Ecto neural progenitor cell (in vitro differentiated cells): ENCODE measurements at regions not wholly inside any gene's neighbourhood (a gene's known extent, or its start where the extent isn't known, plus 50 kb on each side); places are given as distances from the start of the nearest gene placed in this dataset.
"Not testable (repeated sequence)": the region's sequence is repeated elsewhere in the genome, so short reads cannot be mapped to it uniquely, and the experiment has no call there.

ENCODE experiments used
- DNase-seq: peaks from one replicate; pipeline ENCODE4 v3.0.0-alpha.2; 2018; ENCODE audit warnings: low spot score

- DNase-seq: not testable (repeated sequence)
Observed at GRCh38 chr13:56512336-56512735, 628.4 kb upstream of the PRR20A start.

DNA sequence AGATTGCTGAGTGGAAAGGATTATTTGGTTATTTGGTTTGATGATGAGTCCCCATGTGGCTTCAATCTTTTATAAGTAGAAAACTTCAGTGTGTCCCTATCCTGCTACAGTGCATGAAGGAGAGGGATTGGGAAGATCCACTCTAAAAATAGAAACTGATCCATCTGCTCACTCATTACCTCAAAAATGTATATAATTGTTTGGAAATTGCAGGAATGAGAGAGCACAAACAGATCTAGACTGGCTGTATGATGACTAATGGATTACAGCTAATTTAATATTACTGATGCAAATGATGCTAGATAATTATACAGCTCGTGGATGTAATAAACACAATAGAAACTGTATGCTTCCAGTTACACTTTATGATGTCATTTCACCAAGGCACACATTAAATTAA, 625.3 kb upstream of the PRR20A start:
- no peak for DNase-seq

- no peak for DNase-seq
Observed at GRCh38 chr13:56528040-56528790, 612.5 kb upstream of the PRR20A start.

GRCh38 chr13:56530096-56530495, 610.6 kb upstream of the PRR20A start:
- DNase-seq: no peak

- DNase-seq: not testable (repeated sequence)
Observed at GRCh38 chr13:56547921-56548320, 592.8 kb upstream of the PRR20A start.

DNA sequence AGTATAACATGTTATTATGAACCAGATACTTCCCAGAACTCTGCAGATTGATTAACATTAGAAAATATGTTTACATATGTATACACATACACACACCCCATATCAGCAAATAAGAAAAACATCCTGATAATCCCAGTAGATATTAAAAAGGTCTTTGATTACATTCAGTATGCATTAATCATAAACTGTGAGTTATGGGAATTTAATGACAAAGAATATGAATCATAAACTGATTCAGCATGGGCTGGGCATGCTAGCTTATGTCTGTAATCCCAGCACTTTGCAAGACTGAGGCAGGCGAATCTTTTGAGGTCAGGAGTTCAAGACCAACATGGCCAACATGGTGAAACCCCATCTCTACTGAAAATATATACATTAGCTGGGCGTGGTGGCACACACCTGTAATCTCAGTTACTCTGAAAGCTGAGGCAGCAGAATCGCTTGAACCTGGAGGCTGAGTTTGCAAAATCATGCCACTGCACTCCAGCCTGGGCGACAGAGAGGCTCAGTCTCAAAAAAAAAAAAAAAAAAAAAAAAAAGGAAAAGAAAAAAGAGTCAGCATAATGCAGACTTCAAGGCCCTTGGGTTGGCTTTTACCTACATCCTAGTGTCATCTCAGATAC, 581.9 kb upstream of the PRR20A start:
- no peak for DNase-seq

DNA sequence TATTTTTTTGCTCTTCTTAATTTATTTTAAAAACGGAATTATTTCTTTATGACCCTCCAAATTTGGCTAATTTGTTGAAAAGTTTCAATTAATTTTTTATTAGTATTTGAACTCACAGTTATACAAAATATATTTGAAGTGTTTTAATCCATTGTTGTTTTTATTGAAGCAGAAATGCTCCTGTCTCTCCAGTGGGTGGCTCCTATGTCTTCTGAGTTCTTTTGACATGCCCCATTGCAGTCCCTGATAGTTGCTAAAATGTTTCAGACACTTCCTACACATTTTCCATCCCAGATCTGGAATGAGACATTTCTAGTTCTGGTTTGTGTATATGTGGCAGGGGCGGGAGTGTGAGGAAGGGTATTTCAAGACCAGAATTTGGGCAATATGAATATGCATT, 579.4 kb upstream of the PRR20A start:
- no peak for DNase-seq

DNA sequence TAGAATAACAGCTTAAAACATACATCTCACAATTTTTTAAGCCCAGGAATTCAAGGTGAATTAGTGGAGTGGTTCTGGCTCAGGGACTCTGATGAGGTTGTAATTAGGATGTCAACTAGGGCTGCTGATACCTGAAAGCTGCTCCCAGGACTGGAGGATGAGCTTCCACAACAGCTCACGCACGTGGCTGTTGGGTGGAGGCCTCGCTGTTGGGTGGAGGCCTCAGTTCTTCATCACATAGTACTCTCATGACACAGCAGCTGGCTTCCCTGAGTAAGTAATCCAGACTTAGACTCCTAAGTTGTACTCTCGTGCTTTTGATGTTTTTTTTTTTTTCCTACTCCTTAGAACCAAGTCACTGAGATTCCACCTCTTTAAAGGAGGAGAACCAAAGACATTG, 577.1 kb upstream of the PRR20A start:
- DNase-seq: no peak

DNA sequence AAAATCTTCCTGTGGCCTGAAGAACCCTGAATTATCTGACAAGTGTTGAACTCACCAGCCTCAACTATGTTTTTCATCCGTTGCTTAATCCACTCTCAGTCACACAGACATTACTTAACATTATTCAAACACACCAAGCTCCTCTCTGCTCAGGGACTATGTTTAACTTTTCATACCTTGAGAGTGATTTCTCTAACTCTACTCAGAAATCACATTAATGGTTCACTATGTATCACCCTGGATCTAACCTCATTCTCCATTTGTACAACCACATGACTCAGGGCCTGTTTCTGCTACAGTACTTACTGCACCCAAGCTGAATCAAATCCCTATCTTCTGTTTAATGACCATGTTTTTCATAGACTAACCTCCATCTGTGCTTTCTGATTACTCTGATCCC, 553.7 kb upstream of the PRR20A start:
- no peak for DNase-seq

DNA sequence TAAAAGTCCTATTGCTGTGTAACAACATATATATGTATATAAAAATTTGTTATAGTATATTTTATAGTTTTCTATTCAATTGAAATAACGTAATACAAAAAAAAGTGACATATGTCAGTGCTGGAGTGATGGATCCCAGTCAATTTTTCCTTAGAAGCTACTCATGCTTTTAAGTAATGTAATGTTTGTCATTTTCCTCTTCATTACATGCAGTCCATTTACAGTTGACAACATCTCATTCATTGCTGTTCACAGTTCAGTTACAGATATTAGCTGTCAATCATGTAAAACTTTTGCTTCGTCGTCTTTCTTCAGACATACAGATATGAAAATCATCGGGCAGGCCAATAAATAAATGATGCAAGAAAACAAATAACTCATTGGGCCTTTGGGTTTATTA, 525.1 kb upstream of the PRR20A start:
- no peak for DNase-seq

DNA sequence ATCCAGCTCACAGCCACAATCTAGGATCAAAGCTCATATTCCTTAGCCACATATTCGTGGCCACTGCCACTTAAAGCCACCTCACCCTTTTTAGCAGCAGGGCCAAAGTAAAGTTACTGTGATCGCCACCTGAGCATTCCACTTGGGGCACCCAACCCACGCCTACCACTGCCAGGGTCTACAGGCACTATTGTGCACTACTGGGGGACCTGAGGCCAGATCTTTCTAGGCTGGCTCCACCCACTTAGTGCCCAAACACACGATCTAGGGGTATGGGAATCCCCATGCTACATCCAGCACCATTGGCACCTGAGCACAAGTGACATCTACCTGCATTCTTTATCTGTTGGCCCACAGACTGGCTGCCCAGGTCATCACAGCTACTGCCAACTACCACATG, 517.9 kb upstream of the PRR20A start:
- no peak for DNase-seq

GRCh38 chr13:56628886-56629285, 511.8 kb upstream of the PRR20A start:
- not testable (repeated sequence) for DNase-seq

- not testable (repeated sequence) for DNase-seq
Observed at GRCh38 chr13:56631060-56631459, 509.7 kb upstream of the PRR20A start.

- DNase-seq: no peak
Observed at GRCh38 chr13:56653043-56653442, 487.7 kb upstream of the PRR20A start.

DNA sequence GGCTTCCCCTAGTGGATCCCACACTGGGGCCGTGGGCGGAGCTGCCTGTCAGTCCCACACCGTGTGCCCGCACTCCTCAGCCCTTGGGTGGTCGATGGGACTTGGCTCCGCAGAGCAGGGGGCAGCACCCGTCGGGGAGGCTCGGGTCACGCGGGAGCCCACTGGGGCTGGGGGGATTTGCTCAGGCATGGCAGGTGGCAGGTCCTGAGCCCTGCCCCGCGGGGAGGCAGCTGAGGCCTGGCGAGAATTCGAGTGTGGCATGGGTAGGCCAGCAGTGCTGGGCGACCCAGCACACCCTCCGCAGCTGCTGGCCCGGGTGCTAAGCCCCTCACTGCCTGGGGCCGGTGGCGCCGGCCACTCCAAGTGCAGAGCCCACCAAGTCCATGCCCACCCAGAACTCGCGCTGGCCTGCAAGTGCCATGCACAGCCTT, 481.7 kb upstream of the PRR20A start:
- DNase-seq: no peak

- no peak for DNase-seq
Observed at GRCh38 chr13:56670563-56670962, 470.2 kb upstream of the PRR20A start.

DNA sequence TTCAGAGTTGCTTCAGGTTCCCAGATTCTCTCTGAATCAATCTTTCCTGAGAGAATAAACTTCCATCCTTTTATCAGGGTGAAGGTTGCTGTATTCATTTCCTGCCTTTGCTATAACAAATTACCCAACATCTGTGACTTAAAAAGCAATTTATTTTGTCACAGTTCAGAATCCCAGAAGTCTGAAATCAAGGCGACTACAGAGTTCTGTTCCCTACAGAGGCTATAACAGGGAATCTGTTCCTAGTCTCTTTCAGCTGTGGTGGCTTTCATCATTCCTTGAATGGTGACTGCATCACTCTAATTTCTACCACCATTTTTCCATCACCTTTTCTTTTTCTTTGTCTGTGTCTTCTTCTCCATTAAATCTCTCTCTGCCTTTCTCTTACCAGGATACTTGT, 459.3 kb upstream of the PRR20A start:
- no peak for DNase-seq

GRCh38 chr13:56687131-56687530, 453.6 kb upstream of the PRR20A start:
- no peak for DNase-seq

DNA sequence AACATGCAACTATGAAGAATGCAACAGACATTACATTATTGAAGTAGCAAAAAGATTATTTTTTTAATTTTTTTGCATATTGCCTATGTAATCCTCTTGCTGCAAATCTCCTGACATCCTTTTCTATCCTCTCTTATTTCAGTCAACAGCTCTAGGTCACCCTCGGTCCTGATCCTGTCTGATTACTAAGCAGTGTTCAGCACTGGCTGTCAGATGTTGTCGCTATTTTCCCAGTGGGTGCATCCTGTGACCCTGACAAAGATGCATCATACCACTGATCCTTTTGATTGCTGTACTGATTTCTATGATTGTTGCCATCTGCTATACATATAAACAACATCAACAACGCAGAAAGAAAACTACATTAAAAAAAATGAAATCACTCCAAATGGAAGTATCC, 443.7 kb upstream of the PRR20A start:
- DNase-seq: no peak

DNA sequence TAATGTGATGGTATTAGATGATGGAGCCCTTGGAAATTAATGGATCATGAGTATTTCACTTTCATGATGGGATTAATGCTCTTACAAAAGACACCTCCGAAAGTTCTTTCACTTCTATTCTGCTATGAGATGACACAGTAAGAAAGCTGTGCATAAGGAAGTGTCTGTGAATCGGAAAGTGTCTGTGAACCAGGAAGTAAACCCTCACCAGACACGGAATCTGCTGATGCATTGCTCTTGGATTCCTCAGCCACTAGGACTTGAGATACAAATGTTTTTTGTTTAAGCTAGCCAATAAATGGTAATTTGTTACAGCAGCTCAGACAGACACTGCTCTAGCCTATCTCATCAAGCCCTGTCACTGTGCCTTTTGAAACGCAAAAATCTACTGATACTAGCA, 440.4 kb upstream of the PRR20A start:
- DNase-seq: no peak

GRCh38 chr13:56706485-56706884, 434.2 kb upstream of the PRR20A start:
- DNase-seq: no peak

- DNase-seq: no peak
Observed at GRCh38 chr13:56713656-56714055, 427.1 kb upstream of the PRR20A start.

- DNase-seq: no peak
Observed at GRCh38 chr13:56718791-56719190, 421.9 kb upstream of the PRR20A start.

GRCh38 chr13:56720841-56721240, 419.9 kb upstream of the PRR20A start:
- no peak for DNase-seq
